ENCODE measurements at regions not wholly inside any gene's neighbourhood (a gene's known extent, or its start where the extent isn't known, plus 50 kb on each side); places are given as distances from the start of the nearest gene placed in this dataset.

DNA sequence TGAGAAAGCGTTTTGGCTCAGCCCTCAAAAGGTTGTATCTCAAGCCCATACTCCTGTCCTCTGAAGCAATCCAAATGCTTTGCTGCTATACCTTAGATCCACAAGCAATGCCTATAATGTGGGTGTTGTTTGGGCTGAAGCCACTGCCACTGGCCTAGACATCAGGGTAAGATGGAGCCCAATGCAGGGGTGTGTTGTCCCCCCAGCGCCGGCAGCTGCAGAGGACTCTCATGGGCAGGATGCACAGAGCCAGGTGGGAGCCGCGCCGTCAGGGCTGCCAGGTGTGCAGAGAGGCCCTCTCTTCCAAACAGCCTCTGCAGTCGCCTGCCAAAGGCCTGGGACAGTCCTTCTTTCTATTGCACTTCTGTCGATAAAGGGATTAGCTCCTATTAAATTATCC lies 205.2 kb upstream of the SHH start:
- TF ChIP-seq, protein P1, sequence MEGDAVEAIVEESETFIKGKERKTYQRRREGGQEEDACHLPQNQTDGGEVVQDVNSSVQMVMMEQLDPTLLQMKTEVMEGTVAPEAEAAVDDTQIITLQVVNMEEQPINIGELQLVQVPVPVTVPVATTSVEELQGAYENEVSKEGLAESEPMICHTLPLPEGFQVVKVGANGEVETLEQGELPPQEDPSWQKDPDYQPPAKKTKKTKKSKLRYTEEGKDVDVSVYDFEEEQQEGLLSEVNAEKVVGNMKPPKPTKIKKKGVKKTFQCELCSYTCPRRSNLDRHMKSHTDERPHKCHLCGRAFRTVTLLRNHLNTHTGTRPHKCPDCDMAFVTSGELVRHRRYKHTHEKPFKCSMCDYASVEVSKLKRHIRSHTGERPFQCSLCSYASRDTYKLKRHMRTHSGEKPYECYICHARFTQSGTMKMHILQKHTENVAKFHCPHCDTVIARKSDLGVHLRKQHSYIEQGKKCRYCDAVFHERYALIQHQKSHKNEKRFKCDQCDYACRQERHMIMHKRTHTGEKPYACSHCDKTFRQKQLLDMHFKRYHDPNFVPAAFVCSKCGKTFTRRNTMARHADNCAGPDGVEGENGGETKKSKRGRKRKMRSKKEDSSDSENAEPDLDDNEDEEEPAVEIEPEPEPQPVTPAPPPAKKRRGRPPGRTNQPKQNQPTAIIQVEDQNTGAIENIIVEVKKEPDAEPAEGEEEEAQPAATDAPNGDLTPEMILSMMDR (conservative IDR thresholded peaks at IDR 0.05), result no peak
- TF ChIP-seq ZFX (IDR thresholded peaks at IDR 0.05), result no peak

All from C4-2B (cell line).